Omental fat pad (tissue), 3 donors: ENCODE measurements at regions not wholly inside any gene's neighbourhood (a gene's known extent, or its start where the extent isn't known, plus 50 kb on each side); places are given as distances from the start of the nearest gene placed in this dataset.

Source experiments
- ATAC-seq: fragments of 150-250 bp; one replicate; pipeline ENCODE4 v1.9.1; 2016; ENCODE audit warnings: mild to moderate bottlenecking, moderate library complexity; ENCODE audit not compliant: low FRiP score
- DNase-seq: peaks from one replicate; pipeline ENCODE4 v3.0.0-alpha.2; 2019; ENCODE audit warnings: low spot score
- CTCF ChIP-seq, 3 donors: fragments of 450-650 bp; IDR thresholded peaks; one replicate each; pipeline ENCODE4 v1.5.1; 2016 to 2017; ENCODE audit warnings: antibody characterized with exemption in 3 of 3, mild to moderate bottlenecking in 3 of 3, moderate library complexity in 2 of 3

GRCh38 chr18:60010984-60011383 is 111.2 kb downstream of the PMAIP1 start:
- ATAC-seq (no peak), DNase-seq (no peak)
- no peak for TF ChIP-seq CTCF (IDR thresholded peaks at IDR 0.05)

DNA sequence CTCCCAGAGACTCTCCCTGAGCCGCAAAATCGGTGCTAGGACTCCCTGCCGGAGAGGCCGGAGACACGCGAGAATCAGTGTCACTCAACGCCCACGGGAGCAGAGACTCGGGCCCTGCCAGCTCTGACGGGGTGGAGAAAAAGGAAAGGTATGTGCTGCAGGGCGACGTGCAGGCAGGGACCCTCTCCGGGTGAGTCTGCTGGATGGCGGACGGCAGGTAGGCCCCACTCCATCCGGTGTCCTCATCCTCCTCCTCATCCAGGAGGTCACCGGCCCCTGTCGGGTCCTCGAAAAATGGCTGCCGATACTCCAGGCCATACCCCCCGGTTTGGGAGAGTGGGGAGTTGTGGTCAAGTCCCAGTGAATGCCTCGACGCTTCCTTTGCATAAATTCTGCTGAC is 110.7 kb downstream of the PMAIP1 start:
- TF ChIP-seq CTCF (IDR thresholded peaks at IDR 0.05), result no peak
- DNase-seq (no peak), ATAC-seq (no peak)

DNA sequence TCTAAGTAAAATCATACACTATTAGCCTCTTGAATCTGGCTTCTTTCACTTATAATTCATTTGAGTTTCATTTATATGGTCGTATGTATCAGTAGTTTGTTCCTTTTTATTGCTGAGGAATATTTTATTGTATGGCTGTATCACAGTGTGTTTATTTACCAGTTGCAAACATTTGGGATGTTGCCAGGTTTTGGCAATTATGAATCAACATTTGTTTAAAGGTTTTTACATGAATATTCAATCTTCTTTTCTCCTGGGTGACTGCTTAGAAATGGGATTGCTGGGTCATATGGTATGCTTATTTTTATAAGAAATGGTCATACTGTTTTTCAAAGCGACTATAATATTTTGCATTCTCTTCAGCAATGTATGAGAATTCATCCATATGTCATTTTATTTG is 107.9 kb downstream of the PMAIP1 start:
- ATAC-seq, result no peak
- DNase-seq, result no peak
- TF ChIP-seq CTCF (IDR thresholded peaks at IDR 0.05), result no peak

- TF ChIP-seq CTCF (IDR thresholded peaks at IDR 0.05), result no peak
- DNase-seq, result no peak
- ATAC-seq, result no peak
These were observed 103.9 kb downstream of the PMAIP1 start for GRCh38 chr18:60003610-60004185.

- DNase-seq, result no peak
- ATAC-seq, result no peak
- TF ChIP-seq CTCF (IDR thresholded peaks at IDR 0.05), result no peak
These were observed 96.7 kb downstream of the PMAIP1 start for GRCh38 chr18:59996370-59996966.

- no peak for ATAC-seq
- TF ChIP-seq CTCF (IDR thresholded peaks at IDR 0.05), result no peak
- no peak for DNase-seq
These were observed 94.6 kb downstream of the PMAIP1 start for GRCh38 chr18:59994357-59994756.

DNA sequence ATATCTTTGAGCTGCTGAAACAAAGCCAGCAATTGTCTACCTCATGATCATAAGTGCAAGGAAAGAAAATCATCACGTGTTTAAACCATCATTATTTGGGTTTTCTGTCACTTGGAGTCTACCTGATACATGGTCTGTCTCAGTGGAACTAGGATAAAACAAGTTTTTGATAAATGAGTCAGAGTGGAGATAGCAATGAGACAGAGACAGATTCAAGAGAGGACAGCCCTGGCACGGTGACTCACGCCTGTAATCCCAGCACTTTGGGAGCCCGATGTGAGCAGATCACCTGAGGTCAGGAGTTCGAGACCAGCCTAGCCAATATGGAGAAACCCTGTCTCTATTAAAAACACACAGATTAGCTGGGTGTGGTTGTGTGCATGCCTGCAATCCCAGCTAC is 93.8 kb downstream of the PMAIP1 start:
- ATAC-seq, result no peak
- no peak for TF ChIP-seq CTCF (IDR thresholded peaks at IDR 0.05)
- DNase-seq, result no peak
